Fibroblast of pulmonary artery (primary cell): ENCODE measurements at regions not wholly inside any gene's neighbourhood (a gene's known extent, or its start where the extent isn't known, plus 50 kb on each side); places are given as distances from the start of the nearest gene placed in this dataset.

Experiments used
- DNase-seq: peaks from one replicate; pipeline ENCODE4 v3.0.0-alpha.2; 2010; ENCODE audit warnings: low read depth
- H3K4me3 ChIP-seq: replicated peaks from 2 replicates; pipeline ENCODE4 v1.5.1; 2011; ENCODE audit warnings: low read depth, mild to moderate bottlenecking, control low read depth, low read length, moderate library complexity
- TF ChIP-seq, protein P1 (sequence below): IDR thresholded peaks from 2 replicates; pipeline ENCODE4 v1.5.1; 2011; ENCODE audit warnings: mild to moderate bottlenecking, control low read depth, low read length, inconsistent platforms; ENCODE audit errors: missing control alignments

GRCh38 chr4:60443068-60443467 lies 757.1 kb upstream of the ADGRL3 start:
- TF ChIP-seq, protein P1, sequence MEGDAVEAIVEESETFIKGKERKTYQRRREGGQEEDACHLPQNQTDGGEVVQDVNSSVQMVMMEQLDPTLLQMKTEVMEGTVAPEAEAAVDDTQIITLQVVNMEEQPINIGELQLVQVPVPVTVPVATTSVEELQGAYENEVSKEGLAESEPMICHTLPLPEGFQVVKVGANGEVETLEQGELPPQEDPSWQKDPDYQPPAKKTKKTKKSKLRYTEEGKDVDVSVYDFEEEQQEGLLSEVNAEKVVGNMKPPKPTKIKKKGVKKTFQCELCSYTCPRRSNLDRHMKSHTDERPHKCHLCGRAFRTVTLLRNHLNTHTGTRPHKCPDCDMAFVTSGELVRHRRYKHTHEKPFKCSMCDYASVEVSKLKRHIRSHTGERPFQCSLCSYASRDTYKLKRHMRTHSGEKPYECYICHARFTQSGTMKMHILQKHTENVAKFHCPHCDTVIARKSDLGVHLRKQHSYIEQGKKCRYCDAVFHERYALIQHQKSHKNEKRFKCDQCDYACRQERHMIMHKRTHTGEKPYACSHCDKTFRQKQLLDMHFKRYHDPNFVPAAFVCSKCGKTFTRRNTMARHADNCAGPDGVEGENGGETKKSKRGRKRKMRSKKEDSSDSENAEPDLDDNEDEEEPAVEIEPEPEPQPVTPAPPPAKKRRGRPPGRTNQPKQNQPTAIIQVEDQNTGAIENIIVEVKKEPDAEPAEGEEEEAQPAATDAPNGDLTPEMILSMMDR = no peak
- H3K4me3 ChIP-seq = no peak overlapping the region
- DNase-seq = no peak

DNA sequence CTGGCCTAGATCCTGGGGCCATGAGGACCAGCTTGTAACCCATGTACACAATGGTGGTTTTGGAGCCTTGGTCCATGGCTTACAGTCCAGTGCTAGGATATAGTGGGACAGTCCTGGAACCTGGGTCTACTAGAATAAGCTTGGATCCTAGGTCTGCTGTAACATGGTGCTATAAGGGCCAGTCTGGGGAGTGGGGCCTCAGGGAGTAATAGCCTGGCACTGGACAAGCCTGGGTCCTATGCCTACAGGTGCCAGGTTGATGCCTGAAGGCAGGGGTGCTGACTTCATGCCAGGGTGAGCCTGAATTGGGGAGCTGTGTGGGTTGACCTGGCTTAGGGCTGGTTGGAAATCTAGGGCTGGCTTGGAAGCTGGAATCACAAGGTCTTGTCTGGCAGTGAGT lies 756.3 kb upstream of the ADGRL3 start:
- DNase-seq = no peak
- TF ChIP-seq, protein P1 = no peak
- H3K4me3 ChIP-seq = no peak overlapping the region

DNA sequence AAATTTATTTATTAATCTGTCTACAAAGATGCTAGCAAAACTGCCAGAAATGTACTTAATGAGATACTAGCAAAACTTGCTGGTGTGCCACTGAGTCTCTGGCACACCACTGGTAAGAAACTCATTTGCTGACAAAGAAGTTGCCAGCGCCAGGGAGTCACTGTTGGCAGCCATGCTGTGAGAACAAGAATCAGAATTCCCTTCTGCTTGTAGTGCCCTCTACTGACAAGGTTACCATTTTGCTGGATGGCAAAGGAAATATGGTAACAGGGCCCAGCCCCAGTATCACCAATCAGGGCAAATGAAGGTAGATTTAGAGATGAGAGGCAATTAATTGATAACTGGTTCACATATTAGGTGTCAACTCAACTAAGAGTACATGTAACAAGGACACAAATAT lies 750.1 kb upstream of the ADGRL3 start:
- no peak overlapping the region for H3K4me3 ChIP-seq
- TF ChIP-seq, protein P1 = no peak
- no peak for DNase-seq

DNA sequence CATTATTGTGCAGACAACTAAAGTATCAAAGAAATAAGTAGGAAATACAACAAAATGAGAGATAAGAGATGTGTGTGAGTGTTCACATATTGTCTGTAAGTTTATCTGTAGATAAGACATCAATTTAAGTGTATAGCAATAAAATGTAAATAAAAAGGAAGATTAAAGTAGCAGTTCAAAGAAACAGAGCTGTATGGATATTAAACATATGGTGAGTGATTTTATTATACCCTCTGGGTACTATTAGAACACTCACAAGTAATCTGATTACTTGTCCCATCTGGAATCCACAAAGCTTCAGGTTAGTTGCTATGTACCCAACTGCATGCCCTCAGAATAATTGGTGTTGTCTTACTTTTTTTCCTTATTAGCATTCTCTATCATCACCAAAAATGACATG lies 747.9 kb upstream of the ADGRL3 start:
- no peak overlapping the region for H3K4me3 ChIP-seq
- TF ChIP-seq, protein P1 = no peak
- no peak for DNase-seq

DNA sequence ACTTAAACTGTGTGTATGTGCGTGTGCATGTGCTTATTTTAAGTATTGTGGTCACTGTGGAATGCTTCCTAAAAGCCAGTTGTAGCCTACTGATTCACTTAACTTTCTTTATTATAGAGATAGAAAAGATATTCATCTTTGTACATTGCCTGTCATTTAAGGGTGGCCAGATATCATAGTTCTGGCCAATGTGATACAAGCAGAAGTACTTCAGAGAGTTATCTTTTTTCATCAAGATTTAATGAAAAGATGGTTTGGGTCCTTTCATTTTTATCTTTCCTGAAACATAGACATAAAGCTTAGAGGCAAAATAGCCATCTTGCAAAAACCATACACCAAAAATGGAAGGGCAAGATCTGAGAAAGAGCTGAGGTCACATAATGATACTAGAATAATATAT lies 744.7 kb upstream of the ADGRL3 start:
- no peak for DNase-seq
- no peak overlapping the region for H3K4me3 ChIP-seq
- TF ChIP-seq, protein P1 = no peak

DNA sequence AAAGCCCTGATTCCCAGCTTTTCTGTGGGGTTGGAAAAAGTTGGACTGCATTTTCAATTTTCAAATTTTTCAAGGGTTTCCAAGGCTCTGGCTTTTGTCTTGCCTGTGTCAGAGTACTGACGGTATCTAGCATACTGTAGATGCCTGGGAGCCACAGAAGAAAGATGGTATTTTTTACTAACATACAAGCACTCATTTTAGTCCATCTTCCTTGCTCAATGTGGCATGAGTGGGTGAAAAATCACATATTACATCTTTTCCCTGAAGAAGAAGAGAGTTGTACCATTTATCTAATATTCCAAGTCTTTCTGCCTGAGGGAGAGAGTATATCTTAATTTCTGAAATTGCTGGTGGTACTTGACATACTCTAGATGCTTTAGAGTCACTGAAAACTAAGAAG lies 738.6 kb upstream of the ADGRL3 start:
- no peak for DNase-seq
- TF ChIP-seq, protein P1 = no peak

GRCh38 chr4:60463857-60464502 lies 736.1 kb upstream of the ADGRL3 start:
- H3K4me3 ChIP-seq = no peak overlapping the region
- DNase-seq = no peak
- TF ChIP-seq, protein P1 = peak; percentile 8

More for the DNA sequence above, 738.6 kb upstream of the ADGRL3 start:
- H3K4me3 ChIP-seq = no peak overlapping the region
